SHP77 (cell line): ENCODE measurements at regions not wholly inside any gene's neighbourhood (a gene's known extent, or its start where the extent isn't known, plus 50 kb on each side); places are given as distances from the start of the nearest gene placed in this dataset.

Experiments used
- DNase-seq, 2 experiments: peaks; one replicate each; lab custom pipeline; 2025; lab: John Stamatoyannopoulos, UW

GRCh38 chr13:99860745-99861144 lies 110.8 kb downstream of the ZIC5 start:
- no peak for DNase-seq

GRCh38 chr13:99859178-99860177 lies 112.1 kb downstream of the ZIC5 start:
- DNase-seq, result peak; percentile 28 to 38

- DNase-seq, result no peak
Measured at GRCh38 chr13:99857738-99858137, 113.8 kb downstream of the ZIC5 start.

- DNase-seq, result no peak
Measured at GRCh38 chr13:99855526-99856420, 115.8 kb downstream of the ZIC5 start.

- no peak for DNase-seq
Measured at GRCh38 chr13:99854366-99854765, 117.2 kb downstream of the ZIC5 start.

- no peak for DNase-seq
Measured at GRCh38 chr13:99847318-99847750, 124.2 kb downstream of the ZIC5 start.

- no peak for DNase-seq
Measured at GRCh38 chr13:99845161-99845874, 126.2 kb downstream of the ZIC5 start.

- DNase-seq, result no peak
Measured at GRCh38 chr13:99844421-99844820, 127.1 kb downstream of the ZIC5 start.

- DNase-seq, result no peak
Measured at GRCh38 chr13:99843872-99844271, 127.7 kb downstream of the ZIC5 start.

GRCh38 chr13:99842405-99842804 lies 129.2 kb downstream of the ZIC5 start:
- no peak for DNase-seq

- DNase-seq, result no peak
Measured at GRCh38 chr13:99836291-99836690, 135.3 kb downstream of the ZIC5 start.

GRCh38 chr13:99835442-99835841 lies 136.1 kb downstream of the ZIC5 start:
- no peak for DNase-seq

- no peak for DNase-seq
Measured at GRCh38 chr13:99834246-99834645, 137.3 kb downstream of the ZIC5 start.

- no peak for DNase-seq
Measured at GRCh38 chr13:99832347-99832746, 139.2 kb downstream of the ZIC5 start.

GRCh38 chr13:99830931-99831330 lies 140.6 kb downstream of the ZIC5 start:
- DNase-seq, result no peak

GRCh38 chr13:99829593-99830239 lies 141.9 kb downstream of the ZIC5 start:
- DNase-seq, result no peak

- no peak for DNase-seq
Measured at GRCh38 chr13:99829161-99829560, 142.4 kb downstream of the ZIC5 start.

- DNase-seq, result no peak
Measured at GRCh38 chr13:99828735-99829134, 142.8 kb downstream of the ZIC5 start.

GRCh38 chr13:99828123-99828522 lies 143.4 kb downstream of the ZIC5 start:
- no peak for DNase-seq

GRCh38 chr13:99827011-99827772 lies 144.4 kb downstream of the ZIC5 start:
- DNase-seq, result no peak

GRCh38 chr13:99823961-99824360 lies 147.6 kb downstream of the ZIC5 start:
- DNase-seq, result no peak
